Adipose tissue (tissue), 3 donors: ENCODE measurements at regions not wholly inside any gene's neighbourhood (a gene's known extent, or its start where the extent isn't known, plus 50 kb on each side); places are given as distances from the start of the nearest gene placed in this dataset.
"Not testable (repeated sequence)": the region's sequence is repeated elsewhere in the genome, so short reads cannot be mapped to it uniquely, and the experiment has no call there.

Experiments used
- H3K27ac ChIP-seq: one replicate; pipeline ENCODE4 v1.5.1; 2013; ENCODE audit warnings: low read depth, low read length
- WGBS, 3 donors: extraction: QIAGEN DNeasy Blood & Tissue Kit; methylation state at CpG; one replicate each; pipeline ENCODE4 v1.1.7; 2013; 5-methylcytosine and 5-hydroxymethylcytosine counted together
- donor health status: healthy with polysubstance abuse.
- donor health status: Bipolar disorder and iron deficiency.
- donor health status: healthy.

- no peak overlapping the region for H3K27ac ChIP-seq
- WGBS, 3 donors, result 96 to 100% (median 96%) methylated on average over 2 of the region's 2 CpGs
These were observed 1240.9 kb downstream of the CDH11 start for GRCh38 chr16:63880948-63881347.

DNA sequence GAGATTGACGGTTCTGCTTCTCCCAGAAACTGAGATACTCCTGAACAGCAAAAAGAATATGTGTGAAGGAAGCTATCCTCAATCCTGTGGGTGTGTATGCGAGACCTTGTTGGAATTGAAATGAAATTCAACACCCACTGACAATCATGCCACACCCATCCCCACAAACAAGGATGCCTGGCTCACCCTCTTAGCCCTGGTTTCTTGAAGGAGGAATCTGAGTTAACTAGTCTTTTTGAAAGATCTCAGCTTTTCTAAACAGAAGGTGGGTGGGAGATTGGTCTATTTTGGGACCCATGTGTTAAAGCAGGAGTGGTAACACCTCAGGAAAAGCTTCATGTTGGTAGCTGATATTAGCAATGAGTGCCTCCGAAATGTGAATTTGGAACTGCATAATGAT is 1244.5 kb downstream of the CDH11 start:
- H3K27ac ChIP-seq, result no peak overlapping the region
- 70 to 81% (median 80%) methylated on average over 3 of the region's 3 CpGs for WGBS, 3 donors

DNA sequence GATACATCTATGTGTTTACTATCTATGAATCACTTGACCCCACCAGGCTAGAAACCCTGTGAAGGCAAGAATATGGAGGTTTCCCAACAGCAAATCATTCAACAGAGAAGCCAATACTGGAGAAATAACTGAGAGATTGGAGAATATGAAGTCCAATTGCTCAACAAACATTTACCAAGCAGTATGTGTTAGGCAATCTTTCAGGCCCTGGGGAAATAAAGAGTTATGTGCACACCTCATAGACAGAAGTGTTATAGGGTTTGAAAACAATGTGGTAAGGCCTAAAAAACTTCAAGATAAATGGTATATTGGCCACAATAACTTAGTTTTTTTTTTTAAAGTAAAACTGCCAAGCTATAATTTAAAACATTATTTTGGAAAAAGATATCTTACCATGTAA is 1245.8 kb downstream of the CDH11 start:
- no peak overlapping the region for H3K27ac ChIP-seq

DNA sequence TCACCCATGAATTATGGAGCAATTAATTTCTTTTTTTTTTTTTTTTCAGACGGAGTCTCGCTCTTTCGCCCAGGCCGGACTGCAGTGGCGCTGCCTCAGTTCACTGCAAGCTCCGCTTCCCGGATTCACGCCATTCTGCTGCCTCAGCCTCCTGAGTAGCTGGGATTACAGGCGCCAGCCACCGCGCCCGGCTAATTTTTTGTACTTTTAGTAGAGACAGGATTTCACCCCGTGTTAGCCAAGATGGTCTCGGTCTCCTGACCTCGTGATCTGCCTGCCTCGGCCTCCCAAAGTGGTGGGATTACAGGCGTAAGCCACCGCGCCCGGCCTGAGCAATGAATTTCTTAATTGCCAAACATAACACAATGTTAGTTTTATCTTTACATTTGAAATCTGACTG is 1261.2 kb downstream of the CDH11 start:
- 93 to 96% (median 94%) methylated on average over 20 of the region's 20 CpGs for WGBS, 3 donors
- H3K27ac ChIP-seq, result not testable (repeated sequence)

- H3K27ac ChIP-seq, result no peak overlapping the region
- WGBS, 3 donors, result 31 to 70% (median 54%) methylated on average over 1 of the region's 1 CpG
These were observed 1265.3 kb downstream of the CDH11 start for GRCh38 chr16:63856537-63856936.

GRCh38 chr16:63850979-63851378 is 1270.9 kb downstream of the CDH11 start:
- 62 to 78% (median 74%) methylated on average over 3 of the region's 3 CpGs for WGBS, 3 donors

DNA sequence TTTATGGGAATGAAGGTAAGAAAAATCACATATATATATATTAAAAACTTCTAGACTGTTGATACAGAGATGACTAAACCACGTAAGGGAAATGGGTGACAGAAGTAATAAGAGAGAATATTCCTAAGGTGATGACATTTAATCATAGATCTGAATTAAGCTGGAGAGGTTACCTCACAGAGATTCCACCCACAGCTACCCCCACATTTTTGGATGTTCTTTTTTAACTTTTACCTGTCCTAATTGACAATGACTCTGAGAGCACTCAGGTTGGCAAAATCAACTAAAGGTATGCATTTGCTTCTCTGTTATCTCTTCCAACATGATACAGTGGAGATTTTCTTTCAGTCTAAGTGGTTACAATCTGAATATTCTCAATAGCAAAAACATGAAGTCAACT is 1280.6 kb downstream of the CDH11 start:
- H3K27ac ChIP-seq, result no peak overlapping the region
- 79 to 96% (median 79%) methylated on average over 1 of the region's 1 CpG for whole genome bisulfite sequencing, 3 donors

More at GRCh38 chr16:63850979-63851378, 1270.9 kb downstream of the CDH11 start:
- H3K27ac ChIP-seq, result no peak overlapping the region

GRCh38 chr16:63830061-63830460 is 1291.8 kb downstream of the CDH11 start:
- no peak overlapping the region for H3K27ac ChIP-seq
- WGBS, 3 donors, result 56 to 68% (median 64%) methylated on average over 3 of the region's 3 CpGs

DNA sequence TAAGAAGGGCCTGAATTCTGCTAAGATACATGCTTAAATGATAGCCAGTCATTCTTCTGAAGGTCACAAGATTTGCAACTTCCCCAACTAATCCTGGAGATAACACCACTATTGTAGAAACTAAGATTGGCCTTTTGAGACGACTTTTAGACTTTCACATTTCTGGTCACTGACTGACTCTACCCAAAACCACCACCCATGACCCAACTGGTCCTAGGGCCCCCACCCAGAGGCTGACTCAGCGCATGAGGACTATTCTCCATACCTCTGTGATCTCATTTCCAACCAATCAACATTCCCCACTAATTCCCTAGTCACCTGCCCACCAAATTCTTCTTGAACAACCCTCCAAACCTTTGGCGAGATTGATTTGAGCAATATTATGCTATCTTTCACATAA is 1299.0 kb downstream of the CDH11 start:
- 77 to 81% (median 79%) methylated on average over 3 of the region's 3 CpGs for WGBS, 3 donors
- no peak overlapping the region for H3K27ac ChIP-seq

DNA sequence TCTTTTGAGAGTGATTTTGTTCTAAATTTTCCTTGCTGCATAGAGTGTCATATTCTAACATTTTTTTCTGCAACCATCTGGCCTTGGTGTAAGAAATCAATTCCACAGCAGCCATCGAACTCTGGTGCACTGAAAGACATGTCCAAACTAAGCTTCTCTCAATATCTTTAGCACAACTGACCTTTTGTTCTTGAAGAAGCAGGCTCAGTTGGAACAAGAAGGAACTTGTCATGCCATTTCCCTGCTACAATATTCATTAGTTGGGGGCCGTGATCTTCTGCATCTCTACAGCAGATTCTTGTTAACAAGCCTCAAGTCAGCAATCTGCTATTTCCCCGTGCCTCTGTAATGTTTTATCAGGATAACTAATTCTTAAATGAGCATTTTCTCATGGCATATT is 1305.6 kb downstream of the CDH11 start:
- WGBS, 3 donors, result 22 to 60% (median 57%) methylated on average over 3 of the region's 3 CpGs
- H3K27ac ChIP-seq, result no peak overlapping the region

- H3K27ac ChIP-seq, result no peak overlapping the region
These were observed 1308.0 kb downstream of the CDH11 start for GRCh38 chr16:63813862-63814261.

DNA sequence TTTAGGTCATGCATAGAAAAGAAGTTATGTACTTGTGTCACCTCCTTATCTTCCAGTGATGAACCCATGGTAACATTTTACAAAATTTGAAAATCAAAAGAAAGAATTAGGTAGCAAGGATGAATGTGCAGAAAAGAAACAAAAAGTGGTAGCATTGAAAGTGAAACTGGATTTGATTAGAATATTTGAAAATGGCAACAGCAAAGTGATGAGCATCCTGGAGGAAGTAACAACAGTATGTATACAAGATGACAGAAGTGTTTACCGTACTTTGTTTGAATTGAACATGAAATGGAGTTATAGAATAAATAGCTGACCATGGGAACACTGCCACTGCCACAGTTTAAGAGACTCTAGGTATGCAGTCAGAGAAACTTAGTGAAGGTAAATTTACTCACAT is 1313.1 kb downstream of the CDH11 start:
- WGBS, 3 donors, result 81 to 90% (median 83%) methylated on average over 1 of the region's 1 CpG
- no peak overlapping the region for H3K27ac ChIP-seq

DNA sequence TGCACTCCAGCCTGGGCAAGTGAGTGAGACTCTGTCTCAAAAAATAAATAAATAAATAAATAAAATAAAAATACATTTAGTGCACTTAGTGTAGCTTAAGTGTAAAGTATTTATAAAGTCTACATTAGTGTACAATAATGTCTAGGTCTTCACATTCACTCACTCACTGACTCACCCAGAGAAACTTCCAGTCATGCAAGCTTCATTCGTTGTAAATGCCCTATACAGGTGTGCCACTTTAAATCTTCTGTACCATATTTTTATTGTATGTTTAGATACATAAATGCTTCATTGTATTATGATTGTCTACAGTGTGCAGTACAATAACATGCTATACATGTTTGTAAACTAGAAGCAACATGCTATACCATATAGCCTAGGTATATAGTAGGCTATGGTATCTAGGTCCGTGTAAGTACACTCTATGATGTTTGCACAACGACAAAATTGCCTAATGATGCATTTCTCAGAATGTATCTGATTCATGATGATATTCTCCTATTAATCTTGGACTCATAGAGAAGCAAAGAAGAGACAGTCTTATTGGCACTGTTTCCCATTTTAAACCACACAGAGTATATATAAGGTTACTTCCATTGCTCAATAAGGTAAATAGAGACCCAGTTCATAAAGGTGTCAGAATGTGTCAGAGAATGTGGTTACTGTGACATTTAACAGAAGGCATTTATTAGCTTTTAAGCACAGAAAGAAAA is 1314.9 kb downstream of the CDH11 start:
- no peak overlapping the region for H3K27ac ChIP-seq
- WGBS, 3 donors, result 64 to 71% (median 69%) methylated on average over 3 of the region's 3 CpGs

DNA sequence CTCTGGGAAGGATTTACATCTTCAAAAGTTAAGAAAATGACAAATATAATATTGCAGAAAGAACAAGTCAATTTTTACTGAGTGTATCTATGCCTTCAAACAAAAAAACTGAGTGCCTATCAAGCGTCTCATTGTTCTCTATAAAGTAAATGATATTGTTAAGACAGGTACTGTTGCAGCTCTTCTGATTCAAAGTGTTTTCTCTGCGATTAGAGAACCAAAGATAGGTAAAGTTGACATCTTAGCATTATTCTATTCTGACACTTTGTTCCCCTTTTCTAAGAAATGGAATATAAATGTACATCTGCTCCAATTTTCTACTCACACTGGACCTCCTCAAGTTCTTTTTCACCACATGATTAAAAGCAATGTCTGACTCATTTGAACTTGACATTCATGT is 1317.7 kb downstream of the CDH11 start:
- H3K27ac ChIP-seq, result no peak overlapping the region
- WGBS, 3 donors, result 68 to 74% (median 69%) methylated on average over 2 of the region's 2 CpGs

DNA sequence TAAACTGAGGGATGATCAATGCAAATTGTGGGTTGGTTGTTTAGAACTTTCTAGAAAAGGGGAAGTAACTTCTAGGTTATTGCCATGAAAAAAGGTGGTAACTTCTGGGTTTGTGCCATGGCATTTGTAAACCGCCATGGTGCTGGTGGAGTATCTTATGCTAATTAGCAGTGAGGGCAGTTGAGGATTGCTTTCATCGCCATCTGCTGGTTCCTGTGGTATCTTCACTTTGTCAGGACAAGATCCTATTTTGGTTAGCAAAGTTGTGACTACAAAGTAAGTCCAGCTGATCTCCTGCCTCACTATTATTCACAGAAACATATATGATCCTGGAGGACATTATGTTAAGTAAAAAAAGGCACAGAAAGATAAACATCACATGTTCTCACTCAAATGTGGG is 1332.3 kb downstream of the CDH11 start:
- no peak overlapping the region for H3K27ac ChIP-seq
- WGBS, 3 donors, result 79 to 90% (median 90%) methylated on average over 2 of the region's 2 CpGs

GRCh38 chr16:63787014-63787413 is 1334.8 kb downstream of the CDH11 start:
- WGBS, 3 donors, result 94 to 95% (median 94%) methylated on average over 1 of the region's 1 CpG
- H3K27ac ChIP-seq, result no peak overlapping the region

DNA sequence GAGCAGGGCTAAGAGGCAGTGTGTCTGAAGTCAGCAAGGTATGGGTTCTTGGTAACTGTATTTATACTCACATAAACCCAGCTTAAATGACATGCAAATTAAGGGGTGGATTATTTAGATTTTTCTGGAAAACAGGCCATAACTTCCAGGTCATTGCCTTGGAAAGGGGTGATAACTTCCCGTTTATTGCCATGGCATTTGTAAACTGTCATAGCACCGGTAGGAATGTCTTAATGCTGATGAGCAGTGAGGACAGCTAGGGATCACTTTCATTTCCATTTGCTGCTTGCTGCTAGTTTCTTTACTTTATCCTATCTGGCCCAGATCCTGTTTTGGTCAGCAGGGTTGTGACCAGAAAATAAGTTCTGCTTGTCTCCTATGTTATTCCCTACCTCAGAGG is 1336.7 kb downstream of the CDH11 start:
- WGBS, 3 donors, result 77 to 90% (median 80%) methylated on average over 2 of the region's 2 CpGs
- no peak overlapping the region for H3K27ac ChIP-seq

DNA sequence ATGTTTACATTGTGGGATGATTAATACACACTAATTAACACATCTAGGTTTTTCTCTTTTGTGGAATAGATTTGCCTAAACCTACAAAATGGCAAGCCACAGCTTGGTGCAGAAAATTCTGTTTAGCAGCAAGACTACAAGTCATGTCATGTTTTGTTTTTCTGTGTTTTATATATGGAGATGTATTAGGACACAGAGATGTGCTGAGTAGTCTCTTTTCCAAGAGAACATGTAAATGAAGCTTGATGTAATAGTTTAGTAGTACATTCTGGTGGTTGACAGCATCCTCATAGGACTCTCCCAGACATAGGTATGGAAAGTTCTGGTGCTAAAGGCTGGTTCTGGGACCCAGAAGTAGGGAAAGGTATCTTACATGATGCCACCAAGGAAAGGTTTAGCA is 1345.4 kb downstream of the CDH11 start:
- H3K27ac ChIP-seq, result no peak overlapping the region

DNA sequence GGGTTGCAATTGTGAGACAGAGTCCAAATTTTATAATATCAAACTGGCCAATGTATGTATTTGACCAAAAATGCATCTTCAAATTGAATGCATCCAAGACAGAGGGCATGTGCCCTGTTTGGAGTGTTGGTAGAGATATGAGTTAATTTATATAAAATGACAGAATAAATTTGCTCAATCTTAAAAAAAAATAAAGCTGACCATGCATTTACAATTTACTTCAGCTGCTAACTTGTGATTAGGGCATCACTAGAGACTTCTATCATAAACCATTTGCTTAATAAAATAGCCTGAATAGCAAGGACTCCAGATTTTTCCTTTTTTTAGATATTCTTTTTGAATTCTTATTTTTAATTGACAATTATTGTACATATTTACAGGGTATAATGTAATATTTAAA is 1345.8 kb downstream of the CDH11 start:
- H3K27ac ChIP-seq, result no peak overlapping the region

DNA sequence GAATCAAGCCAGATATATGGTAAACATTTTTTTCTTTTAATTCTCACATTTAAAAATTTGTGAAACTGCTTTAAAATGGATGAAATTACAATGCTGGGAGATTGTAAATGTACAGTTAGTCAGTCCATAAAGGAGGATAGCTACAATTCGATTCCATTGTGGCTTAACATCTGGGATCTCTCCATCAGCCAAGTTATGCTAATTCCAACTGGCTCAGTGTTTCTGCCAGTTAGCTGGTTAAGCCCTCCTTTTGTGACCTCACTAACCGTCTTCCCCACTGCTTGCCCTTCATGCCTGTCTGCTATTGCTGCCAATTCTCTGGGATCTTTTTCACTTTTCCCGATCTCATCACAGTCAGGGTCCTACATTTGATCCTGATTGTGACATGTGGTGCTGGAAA is 1347.6 kb downstream of the CDH11 start:
- 57 to 70% (median 65%) methylated on average over 3 of the region's 3 CpGs for WGBS, 3 donors
- no peak overlapping the region for H3K27ac ChIP-seq

DNA sequence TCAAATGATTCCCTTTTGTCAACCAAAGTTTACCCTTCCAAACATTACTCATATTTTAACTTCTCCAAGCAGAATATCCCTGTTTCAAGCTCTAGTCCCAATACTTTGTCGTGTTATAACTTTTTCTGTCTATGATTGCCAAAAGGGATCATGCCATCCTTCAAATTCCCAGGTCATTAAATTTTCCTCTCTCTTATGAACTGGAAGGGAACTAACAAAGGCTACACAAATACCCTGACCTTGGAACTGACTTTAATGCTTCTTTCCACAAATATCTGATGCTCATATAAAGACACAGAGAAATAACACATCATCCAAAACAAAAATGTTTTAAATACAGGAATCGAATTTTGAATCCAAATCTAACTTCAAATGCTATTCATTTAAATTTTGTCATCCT is 1352.7 kb downstream of the CDH11 start:
- H3K27ac ChIP-seq, result no peak overlapping the region
- 61 to 76% (median 65%) methylated on average over 2 of the region's 2 CpGs for WGBS, 3 donors
